ENCODE measurements at regions not wholly inside any gene's neighbourhood (a gene's known extent, or its start where the extent isn't known, plus 50 kb on each side); places are given as distances from the start of the nearest gene placed in this dataset.

DNA sequence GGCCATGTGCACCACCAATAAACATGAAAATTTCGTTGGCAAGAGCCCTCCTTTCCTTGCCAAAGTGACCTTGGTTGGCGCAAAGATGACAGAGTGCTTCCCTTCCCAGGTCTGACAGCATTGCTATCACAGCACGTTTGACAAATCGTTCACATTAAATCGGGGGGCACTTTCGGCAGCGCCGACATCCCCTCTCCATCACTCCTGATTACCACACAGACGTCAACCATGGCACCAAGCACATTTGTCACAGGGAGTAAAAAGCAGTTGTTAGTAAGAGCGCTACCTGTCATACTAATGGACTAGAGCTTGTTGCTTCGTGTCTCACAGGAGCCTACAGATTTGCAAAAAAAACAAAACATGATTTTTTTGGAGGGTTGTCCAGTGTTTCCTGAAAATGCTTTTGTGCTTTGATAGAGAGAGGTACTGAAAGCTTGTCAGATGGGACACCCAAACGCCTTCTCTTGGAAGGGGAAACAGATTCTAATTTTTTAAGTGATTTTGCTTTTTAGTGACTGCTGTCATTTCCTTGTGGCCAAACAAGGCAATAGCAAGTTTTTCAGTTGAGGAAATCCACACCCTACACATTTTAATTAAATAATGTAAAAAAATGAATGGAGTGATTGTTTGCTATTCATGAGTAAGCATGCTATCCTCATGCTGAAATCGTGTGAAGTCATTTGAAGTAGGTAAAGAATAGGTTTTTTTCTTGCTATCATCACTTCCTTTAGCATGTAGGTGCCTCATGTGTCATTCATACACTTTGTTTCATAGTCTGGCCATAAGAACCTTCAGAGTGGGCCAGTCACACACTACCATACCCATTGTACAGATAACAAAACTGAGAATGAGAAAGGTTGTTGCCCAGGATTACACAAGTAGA is 682.8 kb upstream of the WWC1 start:
- no peak for ATAC-seq
- TF ChIP-seq PPARA (CRISPR knock-in tag; IDR thresholded peaks at IDR 0.05; ENCODE audit: borderline replicate concordance) (no peak), ZFP30 (CRISPR knock-in tag; IDR thresholded peaks at IDR 0.05) (no peak), ISL1 (CRISPR knock-in tag; IDR thresholded peaks at IDR 0.05) (no peak), ZC3H10 (CRISPR knock-in tag; IDR thresholded peaks at IDR 0.05) (no peak), TOX (CRISPR knock-in tag; IDR thresholded peaks at IDR 0.05; ENCODE audit: borderline replicate concordance) (no peak), CSDC2 (CRISPR knock-in tag; IDR thresholded peaks at IDR 0.05) (no peak), ZNF8 (CRISPR knock-in tag; IDR thresholded peaks at IDR 0.05) (no peak), ESRRG (CRISPR knock-in tag; IDR thresholded peaks at IDR 0.05) (no peak), OSR1 (CRISPR knock-in tag; IDR thresholded peaks at IDR 0.05) (no peak), TCF4 (CRISPR knock-in tag; IDR thresholded peaks at IDR 0.05; ENCODE audit: borderline replicate concordance) (no peak)
- TF ChIP-seq, protein P1, sequence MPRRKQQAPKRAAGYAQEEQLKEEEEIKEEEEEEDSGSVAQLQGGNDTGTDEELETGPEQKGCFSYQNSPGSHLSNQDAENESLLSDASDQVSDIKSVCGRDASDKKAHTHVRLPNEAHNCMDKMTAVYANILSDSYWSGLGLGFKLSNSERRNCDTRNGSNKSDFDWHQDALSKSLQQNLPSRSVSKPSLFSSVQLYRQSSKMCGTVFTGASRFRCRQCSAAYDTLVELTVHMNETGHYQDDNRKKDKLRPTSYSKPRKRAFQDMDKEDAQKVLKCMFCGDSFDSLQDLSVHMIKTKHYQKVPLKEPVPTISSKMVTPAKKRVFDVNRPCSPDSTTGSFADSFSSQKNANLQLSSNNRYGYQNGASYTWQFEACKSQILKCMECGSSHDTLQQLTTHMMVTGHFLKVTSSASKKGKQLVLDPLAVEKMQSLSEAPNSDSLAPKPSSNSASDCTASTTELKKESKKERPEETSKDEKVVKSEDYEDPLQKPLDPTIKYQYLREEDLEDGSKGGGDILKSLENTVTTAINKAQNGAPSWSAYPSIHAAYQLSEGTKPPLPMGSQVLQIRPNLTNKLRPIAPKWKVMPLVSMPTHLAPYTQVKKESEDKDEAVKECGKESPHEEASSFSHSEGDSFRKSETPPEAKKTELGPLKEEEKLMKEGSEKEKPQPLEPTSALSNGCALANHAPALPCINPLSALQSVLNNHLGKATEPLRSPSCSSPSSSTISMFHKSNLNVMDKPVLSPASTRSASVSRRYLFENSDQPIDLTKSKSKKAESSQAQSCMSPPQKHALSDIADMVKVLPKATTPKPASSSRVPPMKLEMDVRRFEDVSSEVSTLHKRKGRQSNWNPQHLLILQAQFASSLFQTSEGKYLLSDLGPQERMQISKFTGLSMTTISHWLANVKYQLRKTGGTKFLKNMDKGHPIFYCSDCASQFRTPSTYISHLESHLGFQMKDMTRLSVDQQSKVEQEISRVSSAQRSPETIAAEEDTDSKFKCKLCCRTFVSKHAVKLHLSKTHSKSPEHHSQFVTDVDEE (CRISPR knock-in tag; IDR thresholded peaks at IDR 0.05), result no peak
- TF ChIP-seq, protein P2, sequence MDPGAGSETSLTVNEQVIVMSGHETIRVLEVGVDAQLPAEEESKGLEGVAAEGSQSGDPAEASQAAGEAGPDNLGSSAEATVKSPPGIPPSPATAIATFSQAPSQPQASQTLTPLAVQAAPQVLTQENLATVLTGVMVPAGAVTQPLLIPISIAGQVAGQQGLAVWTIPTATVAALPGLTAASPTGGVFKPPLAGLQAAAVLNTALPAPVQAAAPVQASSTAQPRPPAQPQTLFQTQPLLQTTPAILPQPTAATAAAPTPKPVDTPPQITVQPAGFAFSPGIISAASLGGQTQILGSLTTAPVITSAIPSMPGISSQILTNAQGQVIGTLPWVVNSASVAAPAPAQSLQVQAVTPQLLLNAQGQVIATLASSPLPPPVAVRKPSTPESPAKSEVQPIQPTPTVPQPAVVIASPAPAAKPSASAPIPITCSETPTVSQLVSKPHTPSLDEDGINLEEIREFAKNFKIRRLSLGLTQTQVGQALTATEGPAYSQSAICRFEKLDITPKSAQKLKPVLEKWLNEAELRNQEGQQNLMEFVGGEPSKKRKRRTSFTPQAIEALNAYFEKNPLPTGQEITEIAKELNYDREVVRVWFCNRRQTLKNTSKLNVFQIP (CRISPR knock-in tag; IDR thresholded peaks at IDR 0.05; ENCODE audit: borderline replicate concordance, low read depth), result no peak
- TF ChIP-seq, protein P3, sequence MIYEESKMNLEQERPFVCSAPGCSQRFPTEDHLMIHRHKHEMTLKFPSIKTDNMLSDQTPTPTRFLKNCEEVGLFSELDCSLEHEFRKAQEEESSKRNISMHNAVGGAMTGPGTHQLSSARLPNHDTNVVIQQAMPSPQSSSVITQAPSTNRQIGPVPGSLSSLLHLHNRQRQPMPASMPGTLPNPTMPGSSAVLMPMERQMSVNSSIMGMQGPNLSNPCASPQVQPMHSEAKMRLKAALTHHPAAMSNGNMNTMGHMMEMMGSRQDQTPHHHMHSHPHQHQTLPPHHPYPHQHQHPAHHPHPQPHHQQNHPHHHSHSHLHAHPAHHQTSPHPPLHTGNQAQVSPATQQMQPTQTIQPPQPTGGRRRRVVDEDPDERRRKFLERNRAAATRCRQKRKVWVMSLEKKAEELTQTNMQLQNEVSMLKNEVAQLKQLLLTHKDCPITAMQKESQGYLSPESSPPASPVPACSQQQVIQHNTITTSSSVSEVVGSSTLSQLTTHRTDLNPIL (CRISPR knock-in tag; IDR thresholded peaks at IDR 0.05; ENCODE audit: low read depth), result no peak

DNA sequence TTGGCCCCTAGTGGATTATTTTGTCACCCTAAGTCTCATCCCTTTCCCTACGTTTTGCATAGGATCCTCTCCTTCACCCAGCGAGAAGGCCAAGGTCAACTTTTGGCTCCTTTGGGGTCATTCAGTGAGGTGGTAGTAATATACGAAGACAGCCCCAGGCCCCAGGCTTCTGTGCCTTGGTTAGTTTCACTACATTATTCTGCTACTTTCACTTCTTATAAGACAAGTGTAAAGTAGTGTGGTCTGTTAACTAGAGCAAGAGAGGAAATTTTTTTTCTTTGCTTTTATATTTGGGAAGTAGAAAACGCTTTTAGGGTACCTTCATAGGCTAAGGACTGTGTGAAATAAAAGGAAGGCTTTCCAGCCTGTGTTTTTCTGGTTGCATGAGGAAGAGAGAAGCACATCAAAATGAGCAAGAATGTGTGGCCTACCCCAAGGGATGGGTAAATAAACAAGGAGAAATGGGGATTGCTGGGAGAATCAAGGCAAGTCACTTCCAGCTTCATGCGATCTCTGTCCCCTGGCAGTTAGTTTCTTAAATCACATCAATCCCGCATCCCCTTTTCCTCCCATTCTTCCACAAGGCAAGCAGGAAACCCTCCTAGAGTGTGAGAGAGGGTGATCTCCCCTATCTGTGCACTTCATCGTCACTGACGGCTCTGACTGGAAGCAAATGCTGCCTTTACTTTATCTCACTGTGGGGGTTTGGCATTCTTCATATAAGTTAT is 677.0 kb upstream of the WWC1 start:
- ATAC-seq, result no peak
- TF ChIP-seq SNAI2 (CRISPR knock-in tag; IDR thresholded peaks at IDR 0.05) (no peak), ESRRG (CRISPR knock-in tag; IDR thresholded peaks at IDR 0.05) (no peak), ISL1 (CRISPR knock-in tag; IDR thresholded peaks at IDR 0.05) (no peak), OSR1 (CRISPR knock-in tag; IDR thresholded peaks at IDR 0.05) (no peak), ZNF8 (CRISPR knock-in tag; IDR thresholded peaks at IDR 0.05) (no peak), CSDC2 (CRISPR knock-in tag; IDR thresholded peaks at IDR 0.05) (no peak), GLIS3 (CRISPR knock-in tag; IDR thresholded peaks at IDR 0.05) (no peak)
- TF ChIP-seq, protein P4, sequence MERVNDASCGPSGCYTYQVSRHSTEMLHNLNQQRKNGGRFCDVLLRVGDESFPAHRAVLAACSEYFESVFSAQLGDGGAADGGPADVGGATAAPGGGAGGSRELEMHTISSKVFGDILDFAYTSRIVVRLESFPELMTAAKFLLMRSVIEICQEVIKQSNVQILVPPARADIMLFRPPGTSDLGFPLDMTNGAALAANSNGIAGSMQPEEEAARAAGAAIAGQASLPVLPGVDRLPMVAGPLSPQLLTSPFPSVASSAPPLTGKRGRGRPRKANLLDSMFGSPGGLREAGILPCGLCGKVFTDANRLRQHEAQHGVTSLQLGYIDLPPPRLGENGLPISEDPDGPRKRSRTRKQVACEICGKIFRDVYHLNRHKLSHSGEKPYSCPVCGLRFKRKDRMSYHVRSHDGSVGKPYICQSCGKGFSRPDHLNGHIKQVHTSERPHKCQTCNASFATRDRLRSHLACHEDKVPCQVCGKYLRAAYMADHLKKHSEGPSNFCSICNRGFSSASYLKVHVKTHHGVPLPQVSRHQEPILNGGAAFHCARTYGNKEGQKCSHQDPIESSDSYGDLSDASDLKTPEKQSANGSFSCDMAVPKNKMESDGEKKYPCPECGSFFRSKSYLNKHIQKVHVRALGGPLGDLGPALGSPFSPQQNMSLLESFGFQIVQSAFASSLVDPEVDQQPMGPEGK (CRISPR knock-in tag; IDR thresholded peaks at IDR 0.05; ENCODE audit: borderline replicate concordance), result no peak

DNA sequence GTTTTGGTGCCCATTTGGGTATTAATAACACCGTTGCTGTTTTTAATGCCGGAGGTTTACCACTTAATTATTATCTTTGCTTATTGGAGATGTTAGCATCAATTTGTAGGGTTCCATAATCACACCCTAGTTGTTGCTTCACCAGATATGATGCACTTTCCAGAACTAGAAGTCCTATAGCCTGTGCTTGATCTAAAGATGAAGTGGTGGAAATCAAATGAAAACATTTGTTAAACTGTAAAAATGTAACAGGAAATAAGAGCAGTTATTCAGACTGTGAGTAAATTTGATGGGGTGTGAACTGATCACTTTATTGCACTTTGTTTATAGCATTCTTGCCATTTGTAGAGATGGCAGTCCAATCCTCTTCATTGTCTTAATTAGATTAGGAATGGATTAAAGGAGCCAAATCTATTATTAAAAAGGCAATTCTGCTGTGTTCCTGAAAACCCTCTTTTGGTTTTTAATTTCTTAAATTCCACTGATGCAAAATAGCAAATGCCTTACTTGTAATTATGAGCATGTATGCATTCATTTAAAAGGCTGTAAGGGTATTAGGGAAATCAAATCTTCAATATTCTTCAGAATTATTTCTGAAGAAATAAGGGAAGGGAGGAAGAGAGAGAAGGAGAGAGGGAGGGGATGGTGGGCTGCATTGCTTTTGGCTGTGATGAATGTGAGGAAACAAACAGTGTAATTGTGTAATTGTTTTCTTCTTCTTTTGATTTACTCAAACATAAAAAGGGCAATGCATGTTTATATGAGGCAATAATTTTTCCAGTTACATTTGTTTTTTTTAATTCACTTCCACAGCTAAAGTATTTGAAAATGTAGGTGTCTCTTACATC is 675.2 kb upstream of the WWC1 start:
- TF ChIP-seq, protein P1 (CRISPR knock-in tag; IDR thresholded peaks at IDR 0.05), result no peak
- TF ChIP-seq ZFP30 (CRISPR knock-in tag; IDR thresholded peaks at IDR 0.05) (no peak), SNAI2 (CRISPR knock-in tag; IDR thresholded peaks at IDR 0.05) (no peak), BACH2 (CRISPR knock-in tag; IDR thresholded peaks at IDR 0.05; ENCODE audit: borderline replicate concordance) (no peak), GLIS3 (CRISPR knock-in tag; IDR thresholded peaks at IDR 0.05) (no peak), TCF4 (CRISPR knock-in tag; IDR thresholded peaks at IDR 0.05; ENCODE audit: borderline replicate concordance) (no peak), ISL1 (CRISPR knock-in tag; IDR thresholded peaks at IDR 0.05) (no peak)
- TF ChIP-seq, protein P5, sequence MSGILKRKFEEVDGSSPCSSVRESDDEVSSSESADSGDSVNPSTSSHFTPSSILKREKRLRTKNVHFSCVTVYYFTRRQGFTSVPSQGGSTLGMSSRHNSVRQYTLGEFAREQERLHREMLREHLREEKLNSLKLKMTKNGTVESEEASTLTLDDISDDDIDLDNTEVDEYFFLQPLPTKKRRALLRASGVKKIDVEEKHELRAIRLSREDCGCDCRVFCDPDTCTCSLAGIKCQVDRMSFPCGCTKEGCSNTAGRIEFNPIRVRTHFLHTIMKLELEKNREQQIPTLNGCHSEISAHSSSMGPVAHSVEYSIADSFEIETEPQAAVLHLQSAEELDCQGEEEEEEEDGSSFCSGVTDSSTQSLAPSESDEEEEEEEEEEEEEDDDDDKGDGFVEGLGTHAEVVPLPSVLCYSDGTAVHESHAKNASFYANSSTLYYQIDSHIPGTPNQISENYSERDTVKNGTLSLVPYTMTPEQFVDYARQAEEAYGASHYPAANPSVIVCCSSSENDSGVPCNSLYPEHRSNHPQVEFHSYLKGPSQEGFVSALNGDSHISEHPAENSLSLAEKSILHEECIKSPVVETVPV (CRISPR knock-in tag; IDR thresholded peaks at IDR 0.05), result no peak
- ATAC-seq, result no peak

Data from SK-N-SH treated with all-trans-retinoic acid at 6 μM for 48 hours (cell line).